Embryonic facial prominence (tissue), 1 donor: ENCODE measurements at regions not wholly inside any gene's neighbourhood (a gene's known extent, or its start where the extent isn't known, plus 50 kb on each side); places are given as distances from the start of the nearest gene placed in this dataset.

Source experiments
- DNase-seq: peaks from one replicate; pipeline ENCODE4 v3.0.0-alpha.2; 2016; ENCODE audit errors: extremely low spot score

DNA sequence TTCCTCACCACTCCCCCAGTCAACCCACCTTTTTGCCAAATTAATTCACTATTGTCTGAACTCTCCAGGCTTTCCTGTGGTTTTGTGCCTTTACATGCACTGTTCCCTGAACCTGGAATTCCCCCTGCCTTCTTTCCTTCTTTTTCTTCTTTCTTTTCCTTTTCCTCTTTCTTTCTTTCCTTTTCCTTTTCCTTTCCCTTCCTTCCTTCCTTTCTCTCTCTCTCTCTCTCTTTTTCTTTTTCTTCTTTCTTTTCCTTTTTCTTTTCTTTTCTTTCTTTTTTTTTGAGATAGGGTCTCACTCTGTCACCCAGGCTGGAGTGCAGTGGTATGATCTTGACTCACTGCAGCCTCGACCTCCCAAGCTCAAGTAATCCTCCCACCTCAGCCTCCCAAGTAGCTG, 56.6 kb upstream of the CDC42BPA start:
- no peak for DNase-seq

DNA sequence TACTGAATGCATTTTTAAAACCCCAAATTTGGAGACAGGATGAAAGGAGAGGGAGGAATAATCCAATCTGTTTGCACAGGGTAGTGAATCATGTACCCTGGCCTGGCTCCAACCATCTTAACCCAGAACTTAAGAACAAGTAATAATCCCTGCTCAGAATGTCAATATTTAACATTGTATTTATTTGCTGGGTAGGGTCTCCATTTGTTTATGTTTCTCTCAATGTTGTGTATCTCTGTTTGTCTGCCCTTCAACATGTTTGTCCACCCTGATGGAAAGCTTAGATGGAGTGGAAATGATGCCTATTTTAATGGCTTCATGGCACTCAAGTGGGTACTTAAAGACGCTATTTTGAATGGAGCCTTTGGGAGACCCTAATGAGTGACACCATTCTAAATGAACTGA, 54.4 kb upstream of the CDC42BPA start:
- DNase-seq = no peak

DNA sequence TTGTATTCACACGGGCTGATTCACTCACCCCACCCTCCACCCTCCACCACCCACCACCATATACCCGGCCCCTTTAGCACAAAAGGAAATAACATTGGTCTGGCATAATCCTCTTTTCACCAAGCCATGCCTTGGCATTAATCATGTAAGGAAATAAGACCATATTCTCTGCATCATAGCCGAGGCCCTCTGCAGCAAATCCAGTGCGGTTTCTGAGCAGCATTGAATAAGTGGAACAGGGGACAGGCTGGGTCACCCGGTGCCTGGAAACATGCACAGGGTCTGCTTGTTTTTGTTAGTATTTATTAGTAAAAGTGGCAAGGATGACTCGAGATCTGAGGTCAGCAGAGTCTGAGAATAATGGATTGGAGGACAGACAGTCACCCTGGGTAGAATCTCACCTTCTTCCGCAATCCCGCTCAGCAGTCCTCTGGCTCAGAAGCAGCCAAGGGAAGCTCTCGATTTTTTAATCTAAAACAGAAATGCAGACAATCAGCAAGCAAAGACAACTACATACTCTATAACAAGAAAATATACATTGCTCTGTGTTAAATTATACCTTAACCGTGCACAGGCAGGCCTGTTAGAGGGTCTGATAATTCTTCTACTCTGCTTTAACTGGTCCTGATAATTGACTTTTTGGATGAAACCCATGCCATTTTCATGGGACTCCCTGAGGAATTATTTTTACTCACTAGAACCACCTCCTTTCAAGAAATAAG, 52.4 kb upstream of the CDC42BPA start:
- DNase-seq = no peak

DNA sequence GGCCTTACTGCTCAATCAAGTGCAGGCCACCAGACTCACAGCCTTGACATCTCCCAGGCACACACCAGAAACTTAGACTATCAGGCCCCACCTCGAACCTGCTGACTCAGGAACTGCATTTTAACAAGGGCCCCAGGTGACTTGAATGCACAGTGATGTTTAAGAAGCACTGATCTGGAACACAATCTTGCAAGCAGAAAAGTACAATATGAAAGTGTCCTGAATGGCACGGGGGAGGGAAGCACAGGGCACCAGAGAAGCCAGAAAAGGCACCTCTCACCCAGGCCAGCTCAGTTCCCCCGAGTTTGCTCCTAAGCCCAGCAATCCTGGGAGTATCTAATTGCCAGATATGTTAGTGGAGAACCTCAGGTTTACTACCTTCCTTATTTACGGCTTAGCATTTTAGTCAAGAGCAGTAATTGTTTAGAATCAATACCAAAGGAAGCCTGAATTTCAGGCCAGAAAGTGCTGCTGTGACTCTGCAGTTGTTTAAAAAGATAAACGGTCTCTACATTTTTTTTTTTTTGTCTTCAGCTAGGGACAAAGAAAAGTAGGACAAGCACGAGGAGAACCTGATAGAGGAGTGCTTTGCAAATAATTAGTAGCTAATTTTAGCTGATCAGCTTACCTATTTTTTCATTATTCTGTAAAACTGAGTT, 50.9 kb upstream of the CDC42BPA start:
- DNase-seq = no peak
